Hematopoietic multipotent progenitor cell treated with erythropoietin and hydrocortisone succinate and interleukin-3 and kit ligand, for 8 days (in vitro differentiated cells): ENCODE measurements at regions not wholly inside any gene's neighbourhood (a gene's known extent, or its start where the extent isn't known, plus 50 kb on each side); places are given as distances from the start of the nearest gene placed in this dataset.
"Not testable (repeated sequence)": the region's sequence is repeated elsewhere in the genome, so short reads cannot be mapped to it uniquely, and the experiment has no call there.

ENCODE experiments used
- DNase-seq: peaks from one replicate; pipeline ENCODE4 v3.0.0-alpha.2; 2015

DNA sequence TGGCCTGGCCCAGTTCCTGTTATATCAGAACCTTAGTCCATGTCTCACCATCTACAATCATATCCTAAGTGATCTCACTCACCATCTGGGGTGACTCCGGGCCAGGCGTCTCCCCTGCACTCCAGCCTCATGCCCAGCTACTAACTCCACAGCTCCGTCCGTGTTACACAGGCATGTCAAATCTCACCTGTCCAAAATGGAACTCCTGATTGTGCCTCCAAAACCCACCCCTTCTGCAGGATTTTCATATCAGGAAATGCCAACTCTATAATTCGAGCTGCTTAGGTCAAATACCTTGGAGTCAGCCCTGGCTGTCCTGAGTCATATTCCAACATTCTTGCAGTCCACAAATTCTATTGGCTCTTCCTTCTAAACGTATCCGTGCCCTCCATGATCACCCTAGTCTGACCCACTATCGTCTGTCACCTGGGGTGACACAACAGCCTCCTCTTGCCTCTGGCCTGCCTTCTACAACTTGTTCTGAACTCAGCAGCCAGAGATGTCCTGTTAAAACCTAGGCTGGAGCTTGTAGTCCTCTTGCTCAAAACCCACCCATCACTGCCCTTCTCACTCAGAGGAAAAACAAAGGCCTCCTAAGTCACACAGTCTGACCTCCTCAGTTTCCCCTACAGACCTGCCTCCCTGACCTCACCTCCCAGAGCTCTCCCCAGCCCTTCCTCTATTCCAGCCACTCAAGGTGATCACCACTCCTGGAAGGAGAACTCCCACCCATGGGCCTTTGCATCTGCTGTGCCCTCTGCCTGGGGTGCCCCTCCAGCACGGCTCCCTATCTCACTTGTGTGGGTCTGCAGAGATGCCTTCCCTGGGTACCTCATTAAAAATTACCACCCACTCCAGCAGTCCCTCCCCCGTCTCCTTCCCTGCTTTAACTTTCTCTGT lies 85.3 kb upstream of the SIRPA start:
- no peak for DNase-seq

GRCh38 chr20:1809131-1809572 lies 86.1 kb upstream of the SIRPA start:
- no peak for DNase-seq

GRCh38 chr20:1808101-1808500 lies 87.1 kb upstream of the SIRPA start:
- no peak for DNase-seq

GRCh38 chr20:1807394-1807793 lies 87.8 kb upstream of the SIRPA start:
- DNase-seq, result no peak

DNA sequence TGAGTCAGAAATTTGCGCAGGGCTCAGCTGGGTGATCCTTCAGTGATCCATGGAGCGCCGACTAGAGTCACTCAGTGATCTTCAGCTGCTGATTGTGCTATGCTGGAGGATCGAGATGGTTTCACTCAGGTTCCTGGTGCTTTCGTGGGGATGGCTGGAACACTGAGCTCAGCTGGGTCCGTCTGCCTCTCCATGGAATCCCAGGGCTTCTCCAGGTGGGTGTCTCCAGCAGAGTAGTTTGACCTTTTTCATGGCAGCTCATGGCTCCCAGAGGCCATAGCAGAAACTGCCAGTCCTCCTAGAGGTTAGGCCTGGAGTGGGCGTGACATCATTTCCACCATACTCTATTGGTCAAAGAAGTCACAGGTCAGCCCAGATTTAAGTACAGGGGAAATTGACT lies 88.8 kb upstream of the SIRPA start:
- no peak for DNase-seq

GRCh38 chr20:1805816-1806215 lies 89.4 kb upstream of the SIRPA start:
- no peak for DNase-seq

- no peak for DNase-seq
Measured at GRCh38 chr20:1805161-1805581, 90.0 kb upstream of the SIRPA start.

DNA sequence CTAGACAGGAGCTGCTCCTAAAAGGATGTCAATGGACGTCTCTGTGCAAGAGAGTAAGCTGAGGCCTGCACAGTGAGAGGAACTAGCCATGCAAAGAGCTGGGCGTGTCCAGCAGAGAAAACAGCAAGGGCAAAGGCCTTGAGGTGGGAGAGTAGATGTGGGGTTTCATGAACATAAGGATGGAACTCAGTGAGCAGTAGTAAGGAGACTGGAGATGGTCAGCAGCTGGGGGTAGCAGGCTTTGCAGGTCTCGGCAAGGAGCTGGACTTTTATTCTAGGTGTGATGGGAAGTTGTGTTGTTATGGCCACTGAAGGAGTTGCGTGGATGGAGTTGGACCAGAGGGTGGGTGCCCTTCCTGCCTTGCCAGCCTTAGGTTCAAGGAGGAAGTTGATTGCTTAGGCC lies 90.7 kb upstream of the SIRPA start:
- DNase-seq, result no peak

GRCh38 chr20:1803932-1804501 lies 91.2 kb upstream of the SIRPA start:
- DNase-seq, result no peak

GRCh38 chr20:1803061-1803931 lies 91.9 kb upstream of the SIRPA start:
- DNase-seq, result peak; percentile 9

- DNase-seq, result peak; percentile 20
Measured at GRCh38 chr20:1802385-1803060, 92.7 kb upstream of the SIRPA start.

- no peak for DNase-seq
Measured at GRCh38 chr20:1801929-1802306, 93.3 kb upstream of the SIRPA start.

DNA sequence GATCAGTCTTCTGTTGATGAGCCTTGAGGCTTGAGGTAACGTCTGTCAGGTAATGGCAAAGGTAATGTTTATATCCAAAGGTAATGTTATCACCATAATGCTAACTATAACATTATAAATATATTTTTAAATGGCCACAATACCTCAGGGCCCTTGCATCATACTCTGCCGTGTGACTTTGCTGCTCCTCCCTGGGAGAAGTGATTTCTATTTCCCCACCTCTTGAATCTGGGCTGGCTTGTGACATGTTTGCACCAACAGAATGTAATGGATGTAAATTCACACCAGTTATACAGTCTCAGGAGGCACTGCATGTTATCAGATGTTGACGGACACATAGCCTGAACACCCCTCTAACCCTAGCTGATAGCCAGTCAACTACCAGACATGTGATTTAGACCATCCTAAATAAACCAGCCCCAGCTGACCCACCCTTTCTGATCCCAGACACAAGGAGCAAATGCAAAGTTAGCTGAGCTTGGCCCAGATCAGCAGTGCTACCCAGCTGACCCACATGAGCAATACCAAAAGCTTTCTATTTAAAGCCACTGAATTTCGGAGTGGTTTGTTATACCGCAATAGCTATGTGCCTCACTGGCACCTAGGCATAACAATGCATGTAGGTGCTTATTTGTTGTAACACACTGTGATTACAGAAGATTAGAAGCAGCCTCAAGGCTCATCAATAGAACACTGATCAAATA lies 93.8 kb upstream of the SIRPA start:
- DNase-seq, result no peak

GRCh38 chr20:1800777-1801176 lies 94.4 kb upstream of the SIRPA start:
- peak; percentile 37 for DNase-seq

DNA sequence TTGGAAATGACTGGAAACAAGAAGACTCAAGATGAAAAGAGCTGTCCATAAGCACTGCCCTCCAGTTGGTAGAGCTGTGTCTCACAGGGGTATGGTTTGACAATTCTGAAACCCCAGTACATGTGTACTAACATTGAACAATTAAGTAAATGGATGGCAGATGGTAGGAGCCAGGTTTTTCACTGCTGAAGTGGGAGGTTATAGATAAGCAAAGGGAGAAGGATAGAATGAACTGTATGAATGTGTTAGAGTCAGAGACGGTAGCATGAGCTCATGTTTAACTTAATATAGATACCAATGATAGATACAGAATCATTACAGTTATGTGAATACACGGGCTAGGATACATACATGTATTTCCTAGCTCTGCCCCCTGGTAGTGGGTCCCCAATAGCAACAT lies 95.0 kb upstream of the SIRPA start:
- DNase-seq, result no peak

DNA sequence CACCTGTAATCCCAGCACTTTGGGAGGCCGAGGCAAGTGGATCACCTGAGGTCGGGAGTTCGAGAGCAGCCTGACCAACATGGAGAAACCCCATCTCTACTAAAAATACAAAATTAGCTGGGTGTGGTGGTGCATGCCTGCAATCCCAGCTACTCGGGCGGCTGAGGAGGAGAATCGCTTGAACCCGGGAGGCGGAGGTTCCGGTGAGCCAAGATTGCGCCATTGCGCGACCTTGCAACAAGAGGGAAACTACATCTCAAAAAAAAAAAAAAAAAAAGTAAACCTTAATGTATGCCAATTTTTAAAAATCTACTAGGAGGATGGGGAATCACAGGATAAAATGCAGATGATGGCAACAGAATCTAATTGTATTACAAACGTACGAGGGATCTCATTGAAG lies 95.5 kb upstream of the SIRPA start:
- DNase-seq, result not testable (repeated sequence)

DNA sequence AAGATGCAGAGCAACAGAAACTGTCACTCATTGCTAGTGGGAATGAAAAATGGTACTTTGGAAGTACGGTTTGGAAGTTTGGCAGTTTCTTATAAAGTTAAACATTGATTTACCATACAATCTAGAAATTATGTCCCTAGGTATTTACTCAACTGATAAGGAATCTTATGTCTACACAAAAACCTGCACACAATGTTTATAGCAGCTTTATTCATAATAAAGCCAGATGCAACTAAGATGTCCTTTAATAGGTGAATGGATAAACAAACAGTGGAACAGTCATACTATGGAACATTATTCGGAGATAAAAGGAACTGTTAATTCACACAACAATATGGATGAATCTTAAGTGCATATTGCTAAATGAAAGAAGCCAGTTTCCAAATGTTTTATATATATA lies 96.2 kb upstream of the SIRPA start:
- no peak for DNase-seq

GRCh38 chr20:1793821-1794220 lies 101.4 kb upstream of the SIRPA start:
- no peak for DNase-seq

- no peak for DNase-seq
Measured at GRCh38 chr20:1792274-1792673, 102.9 kb upstream of the SIRPA start.

DNA sequence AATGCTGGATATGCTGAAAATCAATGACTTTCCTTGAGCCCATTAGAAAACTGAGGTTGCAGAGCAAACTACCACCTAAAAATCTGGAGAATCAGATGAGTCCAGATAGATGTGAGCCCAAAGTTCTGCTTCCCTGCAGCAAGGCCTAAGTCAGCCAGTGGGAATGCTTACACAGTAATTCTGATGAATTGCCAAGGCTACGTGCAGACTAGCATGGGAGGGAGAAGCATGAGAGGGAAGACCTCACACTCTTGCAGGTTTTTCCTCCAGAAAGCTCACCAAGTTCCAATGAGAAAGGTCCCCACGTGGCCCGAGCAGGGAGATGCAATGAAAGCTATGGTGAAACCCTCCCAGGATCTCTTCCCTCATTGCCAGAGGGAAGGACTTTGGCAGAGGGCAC lies 104.8 kb upstream of the SIRPA start:
- DNase-seq, result no peak

DNA sequence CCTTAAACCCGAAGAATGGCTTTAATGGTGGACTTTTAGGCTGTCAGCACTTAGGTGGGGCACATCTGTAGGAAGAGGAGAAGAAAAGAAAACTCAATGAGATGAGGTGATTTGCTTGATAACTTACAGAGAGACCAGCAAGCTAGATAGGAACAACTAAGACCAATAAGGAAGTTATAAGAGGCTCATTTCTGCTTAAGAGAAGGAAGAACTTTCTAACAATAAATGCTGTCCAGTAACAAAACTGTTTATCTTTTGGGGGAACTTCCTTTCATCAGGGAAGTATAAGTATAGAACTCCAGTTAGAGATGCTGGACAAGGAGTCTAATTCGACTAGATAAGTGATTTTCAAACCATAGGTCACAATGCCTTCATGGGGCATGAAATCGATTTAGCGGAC lies 107.2 kb upstream of the SIRPA start:
- DNase-seq, result no peak

DNA sequence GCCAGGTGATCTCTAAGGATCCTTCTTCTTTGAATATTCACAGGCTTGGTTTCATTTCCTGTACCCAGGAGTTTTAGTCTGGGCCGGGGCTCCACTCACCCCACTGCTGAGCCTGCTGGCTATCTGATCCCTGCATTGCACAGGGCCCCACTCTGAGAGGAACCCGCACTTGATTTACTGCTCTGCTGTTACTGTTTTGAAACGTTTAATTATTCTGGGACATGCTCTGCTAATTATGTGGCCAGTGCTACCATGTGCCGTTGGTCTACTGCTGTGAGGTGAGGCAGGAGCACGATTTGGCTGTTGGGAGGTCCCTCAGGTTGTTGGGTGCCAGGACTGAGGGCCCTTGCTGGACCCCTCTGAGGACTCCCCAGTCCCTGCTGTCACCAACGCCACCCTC lies 108.7 kb upstream of the SIRPA start:
- no peak for DNase-seq
